ENCODE measurements at regions not wholly inside any gene's neighbourhood (a gene's known extent, or its start where the extent isn't known, plus 50 kb on each side); places are given as distances from the start of the nearest gene placed in this dataset.
"Not testable (repeated sequence)": the region's sequence is repeated elsewhere in the genome, so short reads cannot be mapped to it uniquely, and the experiment has no call there.

GRCh38 chr7:17396692-17397091, 98.2 kb downstream of the AHR start:
- no peak for DNase-seq (ENCODE audit: extremely low read depth in 1 of 11, low read depth in 9 of 11, low spot score in 4 of 11)

GRCh38 chr7:17401791-17402627, 103.6 kb downstream of the AHR start:
- DNase-seq (ENCODE audit: extremely low read depth in 1 of 11, low read depth in 9 of 11, low spot score in 4 of 11) = no peak

GRCh38 chr7:17402628-17403278, 104.3 kb downstream of the AHR start:
- DNase-seq (ENCODE audit: extremely low read depth in 1 of 11, low read depth in 9 of 11, low spot score in 4 of 11) = no peak

GRCh38 chr7:17404006-17404405, 105.6 kb downstream of the AHR start:
- DNase-seq (ENCODE audit: extremely low read depth in 1 of 11, low read depth in 9 of 11, low spot score in 4 of 11) = no peak

GRCh38 chr7:17405786-17406185, 107.3 kb downstream of the AHR start:
- no peak for DNase-seq (ENCODE audit: extremely low read depth in 1 of 11, low read depth in 9 of 11, low spot score in 4 of 11)

- no peak for DNase-seq (ENCODE audit: extremely low read depth in 1 of 11, low read depth in 9 of 11, low spot score in 4 of 11)
These were observed 108.3 kb downstream of the AHR start for GRCh38 chr7:17406738-17407137.

- DNase-seq (ENCODE audit: extremely low read depth in 1 of 11, low read depth in 9 of 11, low spot score in 4 of 11) = no peak
These were observed 108.8 kb downstream of the AHR start for GRCh38 chr7:17407229-17407628.

GRCh38 chr7:17408245-17408903, 109.9 kb downstream of the AHR start:
- DNase-seq (ENCODE audit: extremely low read depth in 1 of 11, low read depth in 9 of 11, low spot score in 4 of 11) = no peak

GRCh38 chr7:17408904-17409290, 110.4 kb downstream of the AHR start:
- DNase-seq (ENCODE audit: extremely low read depth in 1 of 11, low read depth in 9 of 11, low spot score in 4 of 11) = no peak

GRCh38 chr7:17411922-17412321, 113.5 kb downstream of the AHR start:
- no peak for DNase-seq (ENCODE audit: extremely low read depth in 1 of 11, low read depth in 9 of 11, low spot score in 4 of 11)

- DNase-seq (ENCODE audit: extremely low read depth in 1 of 11, low read depth in 9 of 11, low spot score in 4 of 11) = no peak
These were observed 114.4 kb downstream of the AHR start for GRCh38 chr7:17412883-17413282.

- no peak for DNase-seq (ENCODE audit: extremely low read depth in 1 of 11, low read depth in 9 of 11, low spot score in 4 of 11)
These were observed 117.5 kb downstream of the AHR start for GRCh38 chr7:17415955-17416354.

GRCh38 chr7:17420308-17421015, 122.0 kb downstream of the AHR start:
- DNase-seq (ENCODE audit: extremely low read depth in 1 of 11, low read depth in 9 of 11, low spot score in 4 of 11) = not testable (repeated sequence)

GRCh38 chr7:17421941-17422340, 123.5 kb downstream of the AHR start:
- no peak for DNase-seq (ENCODE audit: extremely low read depth in 1 of 11, low read depth in 9 of 11, low spot score in 4 of 11)

GRCh38 chr7:17422966-17423365, 124.5 kb downstream of the AHR start:
- DNase-seq (ENCODE audit: extremely low read depth in 1 of 11, low read depth in 9 of 11, low spot score in 4 of 11) = no peak

- no peak for DNase-seq (ENCODE audit: extremely low read depth in 1 of 11, low read depth in 9 of 11, low spot score in 4 of 11)
These were observed 129.5 kb downstream of the AHR start for GRCh38 chr7:17427924-17428323.

GRCh38 chr7:17429579-17429978, 131.1 kb downstream of the AHR start:
- no peak for DNase-seq (ENCODE audit: extremely low read depth in 1 of 11, low read depth in 9 of 11, low spot score in 4 of 11)

GRCh38 chr7:17432793-17433192, 134.3 kb downstream of the AHR start:
- DNase-seq (ENCODE audit: extremely low read depth in 1 of 11, low read depth in 9 of 11, low spot score in 4 of 11) = no peak

GRCh38 chr7:17434191-17434590, 135.7 kb downstream of the AHR start:
- no peak for DNase-seq (ENCODE audit: extremely low read depth in 1 of 11, low read depth in 9 of 11, low spot score in 4 of 11)

Data from renal cortex interstitium (tissue), 11 donors.